CD4-positive, alpha-beta T cell treated with Interleukin-4 for 4 hours (primary cell): ENCODE measurements at regions not wholly inside any gene's neighbourhood (a gene's known extent, or its start where the extent isn't known, plus 50 kb on each side); places are given as distances from the start of the nearest gene placed in this dataset.

ENCODE experiments used
- DNase-seq: peaks from one replicate; pipeline ENCODE4 v3.0.0-alpha.2; 2020

GRCh38 chr11:112597286-112597790, 336.7 kb upstream of the PLET1 start:
- no peak for DNase-seq

GRCh38 chr11:112599265-112599664, 338.6 kb upstream of the PLET1 start:
- DNase-seq, result no peak

GRCh38 chr11:112599856-112600533, 339.3 kb upstream of the PLET1 start:
- no peak for DNase-seq

- no peak for DNase-seq
Observed at GRCh38 chr11:112605093-112605666, 344.5 kb upstream of the PLET1 start.

GRCh38 chr11:112606656-112607055, 346.0 kb upstream of the PLET1 start:
- DNase-seq, result no peak

GRCh38 chr11:112608509-112608908, 347.8 kb upstream of the PLET1 start:
- DNase-seq, result no peak

- DNase-seq, result no peak
Observed at GRCh38 chr11:112610494-112610893, 349.8 kb upstream of the PLET1 start.

- no peak for DNase-seq
Observed at GRCh38 chr11:112610996-112611750, 350.0 kb upstream of the NCAM1 start.

- DNase-seq, result no peak
Observed at GRCh38 chr11:112611771-112612170, 349.4 kb upstream of the NCAM1 start.

GRCh38 chr11:112612250-112612849, 348.9 kb upstream of the NCAM1 start:
- DNase-seq, result no peak

- DNase-seq, result no peak
Observed at GRCh38 chr11:112613051-112613972, 347.9 kb upstream of the NCAM1 start.

- DNase-seq, result no peak
Observed at GRCh38 chr11:112614605-112615004, 346.6 kb upstream of the NCAM1 start.

GRCh38 chr11:112615238-112615637, 346.0 kb upstream of the NCAM1 start:
- no peak for DNase-seq

- no peak for DNase-seq
Observed at GRCh38 chr11:112615891-112616290, 345.3 kb upstream of the NCAM1 start.

GRCh38 chr11:112616327-112617097, 344.7 kb upstream of the NCAM1 start:
- no peak for DNase-seq

- DNase-seq, result no peak
Observed at GRCh38 chr11:112617098-112617425, 344.2 kb upstream of the NCAM1 start.

GRCh38 chr11:112617977-112618826, 343.0 kb upstream of the NCAM1 start:
- no peak for DNase-seq

GRCh38 chr11:112619106-112619505, 342.1 kb upstream of the NCAM1 start:
- no peak for DNase-seq

- no peak for DNase-seq
Observed at GRCh38 chr11:112620621-112621394, 340.4 kb upstream of the NCAM1 start.

- no peak for DNase-seq
Observed at GRCh38 chr11:112623057-112623456, 338.2 kb upstream of the NCAM1 start.
